ENCODE measurements at regions not wholly inside any gene's neighbourhood (a gene's known extent, or its start where the extent isn't known, plus 50 kb on each side); places are given as distances from the start of the nearest gene placed in this dataset.

- Histone ChIP-seq H3K4me2 (ENCODE audit: insufficient read depth, insufficient read length, low read length) (no peak overlapping the region), H3K79me2 (ENCODE audit: insufficient read depth, low read length) (no peaks in the 10 kb centered on the region), H2BK120ac (ENCODE audit: low read depth, low read length, poor library complexity, severe bottlenecking) (no peak overlapping the region), H3K18ac (ENCODE audit: insufficient read length, low read depth, low read length) (no peak overlapping the region), H3K14ac (ENCODE audit: insufficient read depth, low read length) (no peak overlapping the region), H2BK15ac (ENCODE audit: low read depth, low read length) (no peak overlapping the region), H3T11ph (ENCODE audit: low read length) (no peak overlapping the region), H2BK12ac (ENCODE audit: insufficient read length, low read depth, low read length) (no peak overlapping the region), H3K79me1 (ENCODE audit: insufficient read depth, low read depth, low read length, poor library complexity, severe bottlenecking) (no peaks in the 10 kb centered on the region), H3K9ac (ENCODE audit: extremely low read depth, insufficient read length, low read length) (no peak overlapping the region), H2AK5ac (ENCODE audit: insufficient read length, low read length) (no peak overlapping the region), H3K9me3 (ENCODE audit: control insufficient read depth, low read depth, low read length) (no peaks in the 10 kb centered on the region), H4K8ac (replicated peaks; ENCODE audit: insufficient read length, low read depth, low read length) (no peak overlapping the region), H4K5ac (ENCODE audit: insufficient read length, low read depth, low read length) (no peak overlapping the region), H4K20me1 (ENCODE audit: control insufficient read depth, insufficient read depth, insufficient read length) (no peaks in the 10 kb centered on the region), H3K4me1 (ENCODE audit: insufficient read depth, low read length) (no peaks in the 10 kb centered on the region; the same call in 1 of the 2 replicates), H3K56ac (ENCODE audit: insufficient read length, low read depth, low read length) (no peak overlapping the region), H2BK20ac (ENCODE audit: low read depth, low read length, poor library complexity, severe bottlenecking) (no peak overlapping the region), H3K23me2 (ENCODE audit: insufficient read length, low read depth, low read length, poor library complexity, severe bottlenecking) (no peaks in the 10 kb centered on the region), H3K23ac (ENCODE audit: insufficient read length, low read depth, low read length) (no peak overlapping the region), H2AFZ (ENCODE audit: low read length) (no peak overlapping the region), H4K91ac (ENCODE audit: insufficient read length, low read depth, low read length) (no peak overlapping the region), H3K27me3 (ENCODE audit: insufficient read depth, low read length) (no peaks in the 10 kb centered on the region), H3K27ac (ENCODE audit: insufficient read length, low read depth, low read length) (no peak overlapping the region), H3K4ac (ENCODE audit: low read depth, low read length) (no peak overlapping the region), H2BK5ac (ENCODE audit: insufficient read length, low read length) (no peak overlapping the region)
- Mint-ChIP-seq H3K27ac (no peak overlapping the region), H3K4me1 (no peaks in the 10 kb centered on the region), H3K27me3 (ENCODE audit: low read depth) (no peaks in the 10 kb centered on the region), H3K36me3 (ENCODE audit: insufficient read depth in 1 of 3, low read depth in 3 of 3) (peaks cover under 1 to 5% (median 2%) of the 10 kb centered on the region in 3 experiments; a peak in 3 of 7 replicates), H3K9me3 (peaks cover 4 to 10% of the 10 kb centered on the region in 2 experiments), H3K4me3 (no peak overlapping the region)
- DNase-seq = no peak
- no CpG with 5 or more reads among the region's 3 CpGs for WGBS (ENCODE audit: extremely low coverage, insufficient read length, low lambda C conversion rate)
- no peak for TF ChIP-seq CTCF (conservative IDR thresholded peaks at IDR 0.05)
Measured at GRCh38 chr6:23678626-23679025, 447.4 kb upstream of the NRSN1 start.
